Central memory CD8-positive, alpha-beta T cell (primary cell): ENCODE measurements at regions not wholly inside any gene's neighbourhood (a gene's known extent, or its start where the extent isn't known, plus 50 kb on each side); places are given as distances from the start of the nearest gene placed in this dataset.

Experiments used
- ATAC-seq: fragments of 150-1000 bp; cut with Tn5 transposase; replicated peaks from 2 replicates; pipeline ENCODE4 v1.10.0; 2022; ENCODE audit warnings: mild to moderate bottlenecking, moderate FRiP score, moderate number of reproducible peaks; ENCODE audit not compliant: poor library complexity, severe bottlenecking; ENCODE audit errors: extremely low read depth
- DNase-seq, 2 donors: peaks; one replicate each; pipeline ENCODE4 v3.0.0; 2021; ENCODE audit warnings: low spot score in 2 of 2
- H3K27ac Mint-ChIP-seq: one replicate; pipeline ENCODE4 v1.8.0; 2022; ENCODE audit warnings: low read depth, mild to moderate bottlenecking, moderate library complexity, mixed read lengths
- H3K27me3 Mint-ChIP-seq: one replicate; pipeline ENCODE4 v1.8.0; 2022; ENCODE audit warnings: mixed read lengths
- H3K36me3 Mint-ChIP-seq: one replicate; pipeline ENCODE4 v1.8.0; 2022; ENCODE audit warnings: mild to moderate bottlenecking, moderate library complexity, mixed read lengths; ENCODE audit not compliant: insufficient read depth
- H3K4me1 Mint-ChIP-seq: one replicate; pipeline ENCODE4 v1.8.0; 2022; ENCODE audit warnings: mixed read lengths
- H3K4me3 Mint-ChIP-seq: one replicate; pipeline ENCODE4 v1.8.0; 2022; ENCODE audit warnings: mild to moderate bottlenecking, moderate library complexity, mixed read lengths
- H3K9me3 Mint-ChIP-seq: one replicate; pipeline ENCODE4 v1.8.0; 2022; ENCODE audit warnings: mixed read lengths

- peaks cover 12% of the 10 kb centered on the region for H3K9me3 Mint-ChIP-seq
- no peak for DNase-seq
Observed at GRCh38 chr21:16741141-16741665, 771.6 kb upstream of the CXADR start.

GRCh38 chr21:16742131-16742641, 770.7 kb upstream of the CXADR start:
- no peaks in the 10 kb centered on the region for H3K4me1 Mint-ChIP-seq
- H3K4me3 Mint-ChIP-seq, result no peak overlapping the region
- H3K27ac Mint-ChIP-seq, result no peak overlapping the region
- no peaks in the 10 kb centered on the region for H3K36me3 Mint-ChIP-seq
- ATAC-seq (no peak), DNase-seq (no peak)
- H3K27me3 Mint-ChIP-seq, result no peaks in the 10 kb centered on the region
- H3K9me3 Mint-ChIP-seq, result peaks cover 12% of the 10 kb centered on the region

More at GRCh38 chr21:16741141-16741665, 771.6 kb upstream of the CXADR start:
- H3K4me1 Mint-ChIP-seq, result no peaks in the 10 kb centered on the region
- H3K4me3 Mint-ChIP-seq, result no peak overlapping the region
- H3K27ac Mint-ChIP-seq, result no peak overlapping the region
- no peak for ATAC-seq
- H3K27me3 Mint-ChIP-seq, result no peaks in the 10 kb centered on the region
- no peaks in the 10 kb centered on the region for H3K36me3 Mint-ChIP-seq

DNA sequence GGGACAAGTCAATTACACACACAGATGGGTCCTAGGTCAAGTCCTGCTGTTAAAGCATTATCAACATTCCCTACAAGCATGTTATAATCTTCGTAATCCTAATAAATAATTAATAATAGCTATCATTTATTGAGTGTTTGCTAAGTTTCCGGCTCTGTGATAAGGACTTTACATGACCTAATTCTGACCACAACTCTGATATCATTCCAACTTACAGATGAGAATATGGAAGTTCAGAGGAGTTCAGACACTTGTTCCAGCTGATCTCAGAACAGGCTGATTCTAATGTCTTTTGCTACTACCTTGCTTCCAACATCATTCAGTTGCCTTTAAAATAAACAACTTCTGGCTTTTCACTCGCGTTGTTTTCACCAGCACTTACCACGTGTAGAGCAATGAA, 770.1 kb upstream of the CXADR start:
- Mint-ChIP-seq H3K27me3 (no peaks in the 10 kb centered on the region), H3K27ac (no peak overlapping the region), H3K9me3 (peaks cover 12% of the 10 kb centered on the region), H3K36me3 (no peaks in the 10 kb centered on the region), H3K4me1 (no peaks in the 10 kb centered on the region), H3K4me3 (no peak overlapping the region)
- ATAC-seq (no peak), DNase-seq (no peak)

- H3K27ac Mint-ChIP-seq, result no peak overlapping the region
- no peaks in the 10 kb centered on the region for H3K4me1 Mint-ChIP-seq
- H3K4me3 Mint-ChIP-seq, result no peak overlapping the region
- no peaks in the 10 kb centered on the region for H3K27me3 Mint-ChIP-seq
- ATAC-seq (no peak), DNase-seq (no peak)
- H3K36me3 Mint-ChIP-seq, result no peaks in the 10 kb centered on the region
- H3K9me3 Mint-ChIP-seq, result peaks cover 17% of the 10 kb centered on the region
Observed at GRCh38 chr21:16743317-16743716, 769.5 kb upstream of the CXADR start.

GRCh38 chr21:16750926-16751325, 761.9 kb upstream of the CXADR start:
- ATAC-seq, result no peak
- Mint-ChIP-seq H3K9me3 (peaks cover 21% of the 10 kb centered on the region), H3K27ac (no peak overlapping the region), H3K36me3 (no peaks in the 10 kb centered on the region), H3K27me3 (no peaks in the 10 kb centered on the region), H3K4me3 (no peak overlapping the region), H3K4me1 (no peaks in the 10 kb centered on the region)
- no peak for DNase-seq

DNA sequence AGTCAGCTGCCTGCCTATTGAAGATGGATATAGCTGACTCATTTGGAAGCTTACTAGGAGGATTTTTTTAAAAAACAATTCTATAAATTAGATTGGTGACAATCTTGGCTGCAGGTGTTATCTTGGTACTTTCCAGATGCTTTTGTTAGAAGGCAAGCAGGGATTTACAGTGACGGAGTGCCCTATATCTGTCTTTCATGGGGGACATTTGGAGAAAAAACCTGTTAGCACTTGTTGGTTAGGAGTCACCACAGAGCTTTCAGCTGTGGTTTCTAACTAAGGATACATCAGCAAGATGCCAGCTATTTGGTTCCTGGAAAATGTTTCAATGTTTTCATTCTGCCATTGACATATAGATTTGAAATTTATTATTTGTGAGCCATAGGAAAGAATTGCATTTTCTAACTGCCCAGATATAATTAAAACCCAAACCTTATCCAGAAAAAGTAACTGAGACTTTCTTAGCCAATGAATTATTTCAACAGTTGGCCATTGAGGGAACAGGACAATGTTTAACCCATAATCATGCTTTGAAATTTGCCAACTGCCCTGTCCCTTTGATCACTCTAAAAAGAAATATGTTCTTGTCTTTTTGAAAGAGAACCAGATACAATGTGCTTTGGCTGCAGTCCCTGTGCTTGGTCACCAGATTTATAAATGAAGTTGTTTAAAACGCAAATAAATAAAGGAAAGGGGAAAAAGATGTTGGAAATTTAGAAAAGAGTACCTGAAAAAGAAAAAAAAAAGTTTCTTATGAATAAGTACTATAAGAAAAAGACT, 761.0 kb upstream of the CXADR start:
- Mint-ChIP-seq H3K4me3 (no peak overlapping the region), H3K27ac (no peak overlapping the region), H3K27me3 (no peaks in the 10 kb centered on the region), H3K9me3 (peaks cover 19% of the 10 kb centered on the region), H3K4me1 (no peaks in the 10 kb centered on the region), H3K36me3 (no peaks in the 10 kb centered on the region)
- DNase-seq (no peak), ATAC-seq (no peak)

DNA sequence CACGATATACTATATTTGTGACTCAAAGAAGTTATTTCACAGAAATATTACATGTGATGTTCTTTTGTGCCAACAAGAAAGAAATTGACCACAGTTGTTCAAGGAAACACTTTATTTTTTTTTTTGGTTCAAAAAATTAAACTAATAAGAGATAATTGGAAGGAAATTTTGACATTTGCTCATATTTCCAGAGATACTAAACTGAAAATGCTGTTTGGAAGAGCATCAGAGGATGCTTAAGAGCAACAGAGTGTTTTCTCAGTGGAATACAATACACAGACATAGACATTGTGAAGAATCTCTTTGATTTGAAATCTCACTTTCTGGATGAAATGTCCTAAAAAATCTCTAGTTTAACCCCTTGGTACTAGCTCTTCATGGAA, 760.4 kb upstream of the CXADR start:
- peaks cover 19% of the 10 kb centered on the region for H3K9me3 Mint-ChIP-seq
- no peaks in the 10 kb centered on the region for H3K36me3 Mint-ChIP-seq
- H3K4me1 Mint-ChIP-seq, result no peaks in the 10 kb centered on the region
- no peak overlapping the region for H3K27ac Mint-ChIP-seq
- H3K4me3 Mint-ChIP-seq, result no peak overlapping the region
- no peaks in the 10 kb centered on the region for H3K27me3 Mint-ChIP-seq
- DNase-seq, result no peak
- ATAC-seq, result no peak

- DNase-seq, result no peak
- no peaks in the 10 kb centered on the region for H3K36me3 Mint-ChIP-seq
- H3K9me3 Mint-ChIP-seq, result peaks cover 9% of the 10 kb centered on the region
- no peak for ATAC-seq
- H3K4me3 Mint-ChIP-seq, result no peak overlapping the region
- no peaks in the 10 kb centered on the region for H3K27me3 Mint-ChIP-seq
- no peak overlapping the region for H3K27ac Mint-ChIP-seq
- H3K4me1 Mint-ChIP-seq, result no peaks in the 10 kb centered on the region
Observed at GRCh38 chr21:16755061-16755460, 757.8 kb upstream of the CXADR start.

DNA sequence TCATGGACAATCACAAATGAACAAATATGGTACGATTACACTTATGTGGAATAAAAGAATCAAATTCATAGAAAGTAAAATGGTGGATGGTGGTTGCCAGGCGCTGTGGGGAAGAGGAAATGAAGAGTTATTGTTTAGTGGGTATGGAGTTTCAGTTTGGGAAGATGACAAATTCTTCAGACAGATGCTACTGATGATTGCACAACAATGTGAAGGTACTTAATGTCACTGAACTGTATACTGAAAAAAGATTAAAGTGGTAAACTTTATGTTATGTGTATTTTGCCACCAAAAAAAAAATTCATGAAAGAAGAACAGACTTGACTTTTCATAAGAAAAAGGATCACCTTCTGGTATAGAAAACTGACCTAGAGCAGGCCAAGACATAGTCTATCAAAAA, 745.6 kb upstream of the CXADR start:
- DNase-seq (no peak), ATAC-seq (no peak)
- H3K9me3 Mint-ChIP-seq, result peaks cover 16% of the 10 kb centered on the region
- H3K27me3 Mint-ChIP-seq, result no peaks in the 10 kb centered on the region
- H3K4me1 Mint-ChIP-seq, result no peaks in the 10 kb centered on the region
- H3K4me3 Mint-ChIP-seq, result no peak overlapping the region
- no peak overlapping the region for H3K27ac Mint-ChIP-seq
- no peaks in the 10 kb centered on the region for H3K36me3 Mint-ChIP-seq

DNA sequence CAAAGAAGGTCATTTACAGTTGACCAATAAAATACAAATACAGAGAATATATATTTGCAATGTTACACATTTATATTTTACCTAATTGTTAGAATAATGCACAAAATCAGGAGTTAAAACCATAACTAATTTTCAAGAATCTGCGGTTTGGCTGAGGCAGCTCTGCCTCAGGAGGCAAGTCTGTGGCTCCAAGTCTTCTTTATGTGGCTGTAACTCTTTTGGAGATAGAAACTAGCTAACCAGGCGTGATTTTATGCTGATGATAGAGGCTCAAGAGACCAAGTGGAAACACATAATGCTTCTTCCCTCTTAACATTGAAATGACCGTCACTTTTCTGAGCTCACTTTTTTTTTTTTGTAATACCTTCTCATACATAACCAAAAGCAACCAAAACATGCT, 744.7 kb upstream of the CXADR start:
- Mint-ChIP-seq H3K27me3 (no peaks in the 10 kb centered on the region), H3K9me3 (peaks cover 22% of the 10 kb centered on the region)
- no peak for ATAC-seq

GRCh38 chr21:16770266-16770665, 742.6 kb upstream of the CXADR start:
- peaks cover 18% of the 10 kb centered on the region for H3K9me3 Mint-ChIP-seq
- H3K27ac Mint-ChIP-seq, result no peak overlapping the region
- H3K4me1 Mint-ChIP-seq, result no peaks in the 10 kb centered on the region
- ATAC-seq (no peak), DNase-seq (no peak)
- no peaks in the 10 kb centered on the region for H3K27me3 Mint-ChIP-seq
- no peaks in the 10 kb centered on the region for H3K36me3 Mint-ChIP-seq
- H3K4me3 Mint-ChIP-seq, result no peak overlapping the region

More for the DNA sequence above, 744.7 kb upstream of the CXADR start:
- Mint-ChIP-seq H3K36me3 (no peaks in the 10 kb centered on the region), H3K4me1 (no peaks in the 10 kb centered on the region), H3K27ac (no peak overlapping the region), H3K4me3 (no peak overlapping the region)
- no peak for DNase-seq

- ATAC-seq (no peak), DNase-seq (no peak)
- Mint-ChIP-seq H3K4me1 (no peaks in the 10 kb centered on the region), H3K9me3 (peaks cover 15% of the 10 kb centered on the region), H3K36me3 (no peaks in the 10 kb centered on the region), H3K27ac (no peak overlapping the region), H3K27me3 (no peaks in the 10 kb centered on the region), H3K4me3 (no peak overlapping the region)
Observed at GRCh38 chr21:16773206-16773605, 739.6 kb upstream of the CXADR start.

GRCh38 chr21:16775076-16775475, 737.8 kb upstream of the CXADR start:
- Mint-ChIP-seq H3K4me3 (no peak overlapping the region), H3K9me3 (peaks cover 23% of the 10 kb centered on the region), H3K36me3 (no peaks in the 10 kb centered on the region), H3K27ac (no peak overlapping the region), H3K27me3 (no peaks in the 10 kb centered on the region), H3K4me1 (no peaks in the 10 kb centered on the region)
- DNase-seq, result no peak
- no peak for ATAC-seq
